Liver (tissue), 8 donors: ENCODE measurements at regions not wholly inside any gene's neighbourhood (a gene's known extent, or its start where the extent isn't known, plus 50 kb on each side); places are given as distances from the start of the nearest gene placed in this dataset.

Experiments used
- DNase-seq: peaks from one replicate; pipeline ENCODE4 v3.0.0-alpha.2; 2017; ENCODE audit warnings: low spot score
- H3K27ac ChIP-seq, 2 donors: one replicate each; pipeline ENCODE4 v1.7.0; 2013; ENCODE audit warnings: inconsistent platforms in 2 of 2, low read length in 2 of 2, control low read depth in 1 of 2, low read depth in 1 of 2, mild to moderate bottlenecking in 1 of 2
- H3K27me3 ChIP-seq, 4 donors: one replicate each; pipeline versions ENCODE4 v1.6.1 to v1.7.0; 2013; ENCODE audit warnings: low read length in 3 of 4, inconsistent platforms in 1 of 4, mild to moderate bottlenecking in 1 of 4, moderate library complexity in 1 of 4; ENCODE audit not compliant: control insufficient read depth in 4 of 4, insufficient read depth in 4 of 4
- H3K36me3 ChIP-seq, 4 donors: one replicate each; pipeline versions ENCODE4 v1.6.1 to v1.7.0; 2013; ENCODE audit warnings: low read length in 3 of 4, mild to moderate bottlenecking in 3 of 4, low read depth in 1 of 4, moderate library complexity in 1 of 4; ENCODE audit not compliant: control insufficient read depth in 4 of 4, insufficient read depth in 3 of 4
- H3K4me1 ChIP-seq, 4 donors: one replicate each; pipeline versions ENCODE4 v1.6.1 to v1.7.0; 2013; ENCODE audit warnings: low read length in 3 of 4, mild to moderate bottlenecking in 3 of 4, moderate library complexity in 1 of 4; ENCODE audit not compliant: control insufficient read depth in 4 of 4, insufficient read depth in 4 of 4
- H3K4me3 ChIP-seq, 3 donors: one replicate each; pipeline versions ENCODE4 v1.6.1 to v1.7.0; 2013; ENCODE audit warnings: low read length in 3 of 3, control low read depth in 1 of 3, low read depth in 1 of 3, mild to moderate bottlenecking in 1 of 3
- H3K9ac ChIP-seq, 2 donors: one replicate each; pipeline ENCODE4 v1.7.0; 2013; ENCODE audit warnings: low read length in 2 of 2, mild to moderate bottlenecking in 2 of 2, moderate library complexity in 2 of 2, control low read depth in 1 of 2, low read depth in 1 of 2
- H3K9me3 ChIP-seq, 4 donors: one replicate each; pipeline versions ENCODE4 v1.6.1 to v1.7.0; 2013; ENCODE audit warnings: low read length in 3 of 4; ENCODE audit not compliant: control insufficient read depth in 4 of 4
- ATF3 ChIP-seq: IDR thresholded peaks from 2 replicates; pipeline ENCODE4 v1.6.1; 2016; ENCODE audit warnings: antibody characterized with exemption
- CTCF ChIP-seq: fragments of 150-350 bp; IDR thresholded peaks from 2 replicates; pipeline ENCODE4 v1.5.1; 2017; ENCODE audit warnings: improper control_type of control experiment, low read depth, low read length; ENCODE audit not compliant: missing input control
- EGR1 ChIP-seq, 2 donors: IDR thresholded peaks; 2 replicates each; pipeline ENCODE4 v1.6.1; 2016 to 2018; ENCODE audit warnings: antibody characterized with exemption in 2 of 2, low read depth in 2 of 2
- FOXA1 ChIP-seq: IDR thresholded peaks from 2 replicates; pipeline ENCODE4 v1.6.1; 2016; ENCODE audit warnings: antibody characterized with exemption
- FOXA2 ChIP-seq: IDR thresholded peaks from 2 replicates; pipeline ENCODE4 v1.6.1; 2016; ENCODE audit warnings: antibody characterized with exemption
- HNF4A ChIP-seq, 2 donors: conservative IDR thresholded peaks; 2 replicates each; pipeline ENCODE4 v1.6.1; 2016; ENCODE audit warnings: antibody characterized with exemption in 2 of 2, mild to moderate bottlenecking in 2 of 2
- HNF4G ChIP-seq: IDR thresholded peaks from 2 replicates; pipeline ENCODE4 v1.6.1; 2016; ENCODE audit warnings: antibody characterized with exemption
- JUND ChIP-seq, 2 donors: IDR thresholded peaks; 2 replicates each; pipeline ENCODE4 v1.6.1; 2016; ENCODE audit warnings: antibody characterized with exemption in 2 of 2
- MAX ChIP-seq: IDR thresholded peaks from 2 replicates; pipeline ENCODE4 v1.6.1; 2016; ENCODE audit warnings: antibody characterized with exemption
- NR2F2 ChIP-seq: IDR thresholded peaks from 2 replicates; pipeline ENCODE4 v1.6.1; 2016; ENCODE audit warnings: antibody characterized with exemption
- RAD21 ChIP-seq, 2 donors: IDR thresholded peaks; 2 replicates each; pipeline ENCODE4 v1.6.1; 2016; ENCODE audit warnings: antibody characterized with exemption in 2 of 2, mild to moderate bottlenecking in 2 of 2
- REST ChIP-seq: IDR thresholded peaks from 2 replicates; pipeline ENCODE4 v1.6.1; 2016; ENCODE audit warnings: antibody characterized with exemption, mild to moderate bottlenecking
- RXRA ChIP-seq, 2 donors: IDR thresholded peaks; 2 replicates each; pipeline ENCODE4 v1.6.1; 2017 to 2018; ENCODE audit warnings: antibody characterized with exemption in 2 of 2, mild to moderate bottlenecking in 1 of 2
- SP1 ChIP-seq: IDR thresholded peaks from 2 replicates; pipeline ENCODE4 v1.6.1; 2018; ENCODE audit warnings: antibody characterized with exemption, mild to moderate bottlenecking
- TAF1 ChIP-seq: conservative IDR thresholded peaks from 2 replicates; pipeline ENCODE4 v1.6.1; 2016; ENCODE audit warnings: antibody characterized with exemption, mild to moderate bottlenecking
- YY1 ChIP-seq: IDR thresholded peaks from 2 replicates; pipeline ENCODE4 v1.6.1; 2016; ENCODE audit warnings: antibody characterized with exemption, mild to moderate bottlenecking
- ZBTB33 ChIP-seq: IDR thresholded peaks from 2 replicates; pipeline ENCODE4 v1.6.1; 2016; ENCODE audit warnings: antibody characterized with exemption
- WGBS: extraction: QIAGEN DNeasy Blood & Tissue Kit; methylation state at CpG from one replicate; pipeline ENCODE4 v1.1.7; 2013; 5-methylcytosine and 5-hydroxymethylcytosine counted together
- donor health status: healthy.
- donor health status: healthy.
- donor health status: healthy.
- donor health status: healthy.
- donor health status: healthy.

- TF ChIP-seq RXRA (IDR thresholded peaks at IDR 0.05) (no peak), NR2F2 (no peak), EGR1 (IDR thresholded peaks at IDR 0.05; ENCODE audit: low read depth in 2 of 2) (no peak), RAD21 (IDR thresholded peaks at IDR 0.05) (no peak), FOXA1 (no peak), FOXA2 (no peak), MAX (no peak), JUND (IDR thresholded peaks at IDR 0.05) (no peak), HNF4A (conservative IDR thresholded peaks at IDR 0.05) (no peak), ZBTB33 (no peak), HNF4G (no peak), YY1 (no peak), CTCF (no peak), SP1 (no peak), REST (no peak), ATF3 (no peak)
- Histone ChIP-seq H3K4me1 (no peaks in the 10 kb centered on the region), H3K9ac (no peak overlapping the region), H3K9me3 (no peaks in the 10 kb centered on the region), H3K27me3 (peaks cover 0 to 4% (median 0%) of the 10 kb centered on the region in 4 donors), H3K36me3 (no peaks in the 10 kb centered on the region), H3K4me3 (no peak overlapping the region), H3K27ac (no peak overlapping the region)
- 71% methylated on average over 3 of the region's 3 CpGs for WGBS
- no peak for DNase-seq
Measured at GRCh38 chr3:18082551-18083272, 340.3 kb upstream of the TBC1D5 start.

GRCh38 chr3:18080198-18080689 lies 337.8 kb upstream of the TBC1D5 start:
- Histone ChIP-seq H3K4me3 (no peak overlapping the region), H3K4me1 (no peaks in the 10 kb centered on the region), H3K27me3 (no peaks in the 10 kb centered on the region), H3K9ac (no peak overlapping the region), H3K36me3 (no peaks in the 10 kb centered on the region), H3K9me3 (no peaks in the 10 kb centered on the region), H3K27ac (no peak overlapping the region)
- no peak for DNase-seq
- TF ChIP-seq FOXA2 (no peak), HNF4G (no peak), CTCF (no peak), SP1 (no peak), NR2F2 (no peak), JUND (IDR thresholded peaks at IDR 0.05) (no peak), EGR1 (IDR thresholded peaks at IDR 0.05; ENCODE audit: low read depth in 2 of 2) (no peak), ZBTB33 (no peak), TAF1 (no peak)
